ENCODE measurements at regions not wholly inside any gene's neighbourhood (a gene's known extent, or its start where the extent isn't known, plus 50 kb on each side); places are given as distances from the start of the nearest gene placed in this dataset.
"Not testable (repeated sequence)": the region's sequence is repeated elsewhere in the genome, so short reads cannot be mapped to it uniquely, and the experiment has no call there.

DNA sequence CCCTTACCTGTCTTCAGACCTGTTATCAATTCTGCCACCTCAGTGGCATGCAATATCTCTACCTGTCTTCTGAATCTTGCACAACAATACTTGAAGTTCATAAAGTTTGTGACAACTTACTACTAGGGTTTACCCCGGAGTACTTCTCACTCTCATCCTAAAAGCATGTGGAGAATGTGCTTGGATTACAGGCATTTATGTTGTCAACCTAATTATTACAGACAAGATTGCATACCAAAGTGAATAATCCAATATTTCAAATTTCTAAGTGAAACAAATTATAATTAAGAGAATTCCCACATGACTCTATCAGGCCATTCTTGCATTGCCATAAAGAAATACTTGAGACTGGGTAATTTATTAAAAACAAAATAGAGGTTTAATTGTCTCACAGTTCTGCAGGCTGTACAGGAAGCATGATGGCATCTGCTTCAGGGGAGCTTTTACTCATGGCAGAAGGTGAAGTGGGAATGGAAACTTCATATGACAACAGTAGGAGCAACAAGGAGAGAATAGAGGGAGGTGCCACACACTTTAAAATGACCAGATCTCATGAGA, 661.0 kb upstream of the SPRY2 start:
- Histone ChIP-seq H3K79me2 (no peaks in the 10 kb centered on the region), H3K4me3 (ENCODE audit: low read depth, low read length) (no peak overlapping the region), H3K27me3 (ENCODE audit: control insufficient read depth, insufficient read depth, low read length) (no peaks in the 10 kb centered on the region), H2AFZ (no peak overlapping the region), H3K36me3 (ENCODE audit: control insufficient read depth, insufficient read depth, low read length) (no peaks in the 10 kb centered on the region), H3K4me2 (ENCODE audit: low read length) (no peak overlapping the region), H3K9ac (no peak overlapping the region), H3K27ac (no peak overlapping the region), H3K9me3 (ENCODE audit: control insufficient read depth, low read length) (no peaks in the 10 kb centered on the region), H3K4me1 (no peaks in the 10 kb centered on the region)
- TF ChIP-seq, protein P1, sequence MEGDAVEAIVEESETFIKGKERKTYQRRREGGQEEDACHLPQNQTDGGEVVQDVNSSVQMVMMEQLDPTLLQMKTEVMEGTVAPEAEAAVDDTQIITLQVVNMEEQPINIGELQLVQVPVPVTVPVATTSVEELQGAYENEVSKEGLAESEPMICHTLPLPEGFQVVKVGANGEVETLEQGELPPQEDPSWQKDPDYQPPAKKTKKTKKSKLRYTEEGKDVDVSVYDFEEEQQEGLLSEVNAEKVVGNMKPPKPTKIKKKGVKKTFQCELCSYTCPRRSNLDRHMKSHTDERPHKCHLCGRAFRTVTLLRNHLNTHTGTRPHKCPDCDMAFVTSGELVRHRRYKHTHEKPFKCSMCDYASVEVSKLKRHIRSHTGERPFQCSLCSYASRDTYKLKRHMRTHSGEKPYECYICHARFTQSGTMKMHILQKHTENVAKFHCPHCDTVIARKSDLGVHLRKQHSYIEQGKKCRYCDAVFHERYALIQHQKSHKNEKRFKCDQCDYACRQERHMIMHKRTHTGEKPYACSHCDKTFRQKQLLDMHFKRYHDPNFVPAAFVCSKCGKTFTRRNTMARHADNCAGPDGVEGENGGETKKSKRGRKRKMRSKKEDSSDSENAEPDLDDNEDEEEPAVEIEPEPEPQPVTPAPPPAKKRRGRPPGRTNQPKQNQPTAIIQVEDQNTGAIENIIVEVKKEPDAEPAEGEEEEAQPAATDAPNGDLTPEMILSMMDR (IDR thresholded peaks at IDR 0.05): no peak

DNA sequence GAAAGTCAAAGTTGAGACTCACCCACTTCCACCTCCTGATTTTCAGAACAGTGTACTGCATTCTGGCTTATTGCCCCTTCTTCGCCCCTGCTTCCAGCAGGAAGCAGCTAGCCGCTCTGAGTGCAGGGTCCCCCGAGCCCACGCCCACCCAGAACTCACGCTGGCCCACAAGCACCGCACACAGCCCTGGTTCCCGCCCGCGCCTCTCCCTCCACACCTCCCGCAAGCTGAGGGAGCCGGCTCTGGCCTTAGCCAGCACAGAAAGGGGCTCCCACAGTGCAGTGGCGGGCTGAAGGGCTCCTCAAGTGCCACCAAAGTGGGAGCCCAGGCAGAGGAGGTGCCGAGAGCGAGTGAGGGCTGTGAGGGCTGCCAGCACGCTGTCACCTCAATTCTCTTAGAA, 657.7 kb upstream of the SPRY2 start:
- not testable (repeated sequence) for H3K36me3 ChIP-seq (ENCODE audit: control insufficient read depth, insufficient read depth, low read length); H3K79me2 ChIP-seq; H3K4me1 ChIP-seq; H3K4me3 ChIP-seq (ENCODE audit: low read depth, low read length); H2AFZ ChIP-seq; H3K27ac ChIP-seq; H3K9ac ChIP-seq; H3K9me3 ChIP-seq (ENCODE audit: control insufficient read depth, low read length); H3K27me3 ChIP-seq (ENCODE audit: control insufficient read depth, insufficient read depth, low read length); H3K4me2 ChIP-seq (ENCODE audit: low read length)

DNA sequence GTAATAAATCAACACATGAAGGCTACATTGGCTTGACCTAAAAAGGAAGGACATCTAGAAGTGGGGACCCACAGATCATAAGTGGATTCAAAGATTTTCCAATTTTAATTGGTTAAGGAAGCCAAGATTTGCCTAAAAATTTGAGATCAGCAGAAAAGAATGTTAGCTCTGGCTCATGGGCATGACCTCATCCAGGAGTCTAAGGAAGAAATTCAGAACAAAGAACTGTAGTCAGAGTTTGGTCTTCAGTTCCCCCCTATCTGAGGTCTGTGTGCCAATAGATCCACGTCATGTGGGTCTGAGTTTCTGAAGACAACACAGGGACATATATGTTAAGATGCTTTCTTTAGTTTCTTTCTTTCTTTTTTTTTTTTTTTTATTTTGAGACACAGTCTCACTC, 648.8 kb upstream of the SPRY2 start:
- no peaks in the 10 kb centered on the region for H3K36me3 ChIP-seq (ENCODE audit: control insufficient read depth, insufficient read depth, low read length)
- no peak overlapping the region for H2AFZ ChIP-seq
- H3K4me2 ChIP-seq (ENCODE audit: low read length): no peak overlapping the region
- H3K4me3 ChIP-seq (ENCODE audit: low read depth, low read length): no peak overlapping the region
- H3K9ac ChIP-seq: no peak overlapping the region
- H3K4me1 ChIP-seq: no peaks in the 10 kb centered on the region
- no peaks in the 10 kb centered on the region for H3K9me3 ChIP-seq (ENCODE audit: control insufficient read depth, low read length)
- H3K27ac ChIP-seq: no peak overlapping the region
- no peaks in the 10 kb centered on the region for H3K79me2 ChIP-seq
- TF ChIP-seq, protein P1 (IDR thresholded peaks at IDR 0.05): no peak
- no peaks in the 10 kb centered on the region for H3K27me3 ChIP-seq (ENCODE audit: control insufficient read depth, insufficient read depth, low read length)

DNA sequence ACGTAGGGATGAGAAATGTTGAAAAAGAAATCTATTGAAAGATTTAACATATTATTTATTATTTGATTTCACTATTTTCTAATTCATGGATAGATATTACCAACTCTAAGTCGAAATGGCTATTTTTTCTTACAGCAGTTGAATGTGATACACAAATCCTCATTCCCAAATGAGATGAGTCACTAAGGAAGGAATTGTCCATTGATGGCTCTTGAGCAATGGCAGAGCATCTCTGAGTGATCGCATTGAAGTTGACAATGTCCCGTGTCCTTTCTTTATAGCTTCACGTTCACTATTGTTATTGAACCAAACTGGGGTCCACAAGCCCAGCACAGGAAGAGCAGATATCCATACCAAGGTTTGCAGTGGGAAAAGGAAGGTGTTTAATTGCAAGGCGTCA, 648.3 kb upstream of the SPRY2 start:
- H2AFZ ChIP-seq: no peak overlapping the region
- no peaks in the 10 kb centered on the region for H3K9me3 ChIP-seq (ENCODE audit: control insufficient read depth, low read length)
- H3K9ac ChIP-seq: no peak overlapping the region
- H3K36me3 ChIP-seq (ENCODE audit: control insufficient read depth, insufficient read depth, low read length): no peaks in the 10 kb centered on the region
- TF ChIP-seq, protein P1 (IDR thresholded peaks at IDR 0.05): no peak
- H3K4me1 ChIP-seq: no peaks in the 10 kb centered on the region
- no peak overlapping the region for H3K27ac ChIP-seq
- no peak overlapping the region for H3K4me3 ChIP-seq (ENCODE audit: low read depth, low read length)
- no peaks in the 10 kb centered on the region for H3K27me3 ChIP-seq (ENCODE audit: control insufficient read depth, insufficient read depth, low read length)
- no peaks in the 10 kb centered on the region for H3K79me2 ChIP-seq
- H3K4me2 ChIP-seq (ENCODE audit: low read length): no peak overlapping the region

DNA sequence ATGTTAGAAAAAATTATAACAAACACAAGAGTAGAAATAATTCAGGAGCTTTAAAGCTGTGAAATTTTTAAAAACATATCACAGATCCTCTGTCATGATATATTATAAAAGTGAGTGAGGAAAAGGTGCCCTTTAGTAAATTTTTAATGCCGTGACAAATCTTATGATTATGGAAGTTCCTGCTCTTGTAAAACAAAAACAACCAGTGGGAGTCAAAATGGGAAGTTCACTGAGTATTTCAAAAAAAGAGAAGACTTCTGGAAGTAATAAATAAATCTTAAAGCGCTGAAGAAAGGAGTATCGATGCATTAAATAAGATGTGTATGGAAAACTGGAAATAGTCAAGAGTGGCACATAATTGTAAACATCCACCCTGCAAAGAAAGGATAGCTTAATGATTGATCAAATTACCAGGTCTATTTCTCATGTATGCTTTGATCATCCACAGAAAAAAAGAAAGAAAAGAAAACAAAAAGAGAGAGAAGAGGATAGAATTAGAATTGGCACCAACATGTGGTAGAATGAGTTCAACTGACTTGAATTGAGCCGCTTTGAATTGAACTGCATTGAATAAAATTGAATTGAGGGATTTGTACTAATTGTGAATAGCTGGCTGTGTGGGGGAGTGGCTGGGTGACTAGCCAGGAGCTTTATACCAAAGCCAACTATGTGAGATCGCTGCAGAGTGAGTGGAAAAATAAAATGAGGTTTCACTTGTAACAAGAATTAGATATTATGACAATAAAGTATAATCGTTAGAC, 647.6 kb upstream of the SPRY2 start:
- no peaks in the 10 kb centered on the region for H3K79me2 ChIP-seq
- no peak overlapping the region for H3K27ac ChIP-seq
- no peak overlapping the region for H2AFZ ChIP-seq
- H3K4me1 ChIP-seq: no peaks in the 10 kb centered on the region
- H3K9me3 ChIP-seq (ENCODE audit: control insufficient read depth, low read length): no peaks in the 10 kb centered on the region
- H3K36me3 ChIP-seq (ENCODE audit: control insufficient read depth, insufficient read depth, low read length): no peaks in the 10 kb centered on the region
- TF ChIP-seq, protein P1 (IDR thresholded peaks at IDR 0.05): no peak
- no peak overlapping the region for H3K9ac ChIP-seq
- H3K27me3 ChIP-seq (ENCODE audit: control insufficient read depth, insufficient read depth, low read length): no peaks in the 10 kb centered on the region
- H3K4me3 ChIP-seq (ENCODE audit: low read depth, low read length): no peak overlapping the region
- H3K4me2 ChIP-seq (ENCODE audit: low read length): no peak overlapping the region
